ENCODE measurements at regions not wholly inside any gene's neighbourhood (a gene's known extent, or its start where the extent isn't known, plus 50 kb on each side); places are given as distances from the start of the nearest gene placed in this dataset.
"Not testable (repeated sequence)": the region's sequence is repeated elsewhere in the genome, so short reads cannot be mapped to it uniquely, and the experiment has no call there.

GRCh38 chr11:96706761-96707160 lies 316.9 kb downstream of the JRKL start:
- Histone ChIP-seq H3K4me3 (ENCODE audit: low read depth in 1 of 2, low read length in 2 of 2) (no peak overlapping the region), H3K27me3 (ENCODE audit: low read depth, low read length) (no peaks in the 10 kb centered on the region), H3K4me1 (ENCODE audit: control insufficient read depth in 1 of 2, insufficient read depth in 2 of 2, low read length in 2 of 2) (no peaks in the 10 kb centered on the region), H3K27ac (ENCODE audit: low read length) (no peak overlapping the region), H3K9me3 (ENCODE audit: control insufficient read depth in 1 of 2, low read length in 2 of 2) (no peaks in the 10 kb centered on the region), H3K36me3 (ENCODE audit: control insufficient read depth in 1 of 2, insufficient read depth in 2 of 2, low read length in 2 of 2) (no peaks in the 10 kb centered on the region)

- Histone ChIP-seq H3K36me3 (ENCODE audit: control insufficient read depth in 1 of 2, insufficient read depth in 2 of 2, low read length in 2 of 2) (no peaks in the 10 kb centered on the region), H3K9me3 (ENCODE audit: control insufficient read depth in 1 of 2, low read length in 2 of 2) (no peaks in the 10 kb centered on the region), H3K4me3 (ENCODE audit: low read depth in 1 of 2, low read length in 2 of 2) (no peak overlapping the region), H3K27ac (ENCODE audit: low read length) (no peak overlapping the region), H3K27me3 (ENCODE audit: low read depth, low read length) (no peaks in the 10 kb centered on the region), H3K4me1 (ENCODE audit: control insufficient read depth in 1 of 2, insufficient read depth in 2 of 2, low read length in 2 of 2) (no peaks in the 10 kb centered on the region)
These were observed 317.5 kb downstream of the JRKL start for GRCh38 chr11:96707273-96707672.

GRCh38 chr11:96708219-96708878 lies 318.5 kb downstream of the JRKL start:
- H3K27me3 ChIP-seq (ENCODE audit: low read depth, low read length), result no peaks in the 10 kb centered on the region
- no peaks in the 10 kb centered on the region for H3K9me3 ChIP-seq (ENCODE audit: control insufficient read depth in 1 of 2, low read length in 2 of 2)
- H3K4me3 ChIP-seq (ENCODE audit: low read depth in 1 of 2, low read length in 2 of 2), result no peak overlapping the region
- no peaks in the 10 kb centered on the region for H3K4me1 ChIP-seq (ENCODE audit: control insufficient read depth in 1 of 2, insufficient read depth in 2 of 2, low read length in 2 of 2)
- no peaks in the 10 kb centered on the region for H3K36me3 ChIP-seq (ENCODE audit: control insufficient read depth in 1 of 2, insufficient read depth in 2 of 2, low read length in 2 of 2)
- no peak overlapping the region for H3K27ac ChIP-seq (ENCODE audit: low read length)

GRCh38 chr11:96713301-96713700 lies 323.5 kb downstream of the JRKL start:
- Histone ChIP-seq H3K36me3 (ENCODE audit: control insufficient read depth in 1 of 2, insufficient read depth in 2 of 2, low read length in 2 of 2) (no peaks in the 10 kb centered on the region), H3K9me3 (ENCODE audit: control insufficient read depth in 1 of 2, low read length in 2 of 2) (no peaks in the 10 kb centered on the region), H3K4me1 (ENCODE audit: control insufficient read depth in 1 of 2, insufficient read depth in 2 of 2, low read length in 2 of 2) (no peaks in the 10 kb centered on the region), H3K27ac (ENCODE audit: low read length) (no peak overlapping the region), H3K27me3 (ENCODE audit: low read depth, low read length) (no peaks in the 10 kb centered on the region), H3K4me3 (ENCODE audit: low read depth in 1 of 2, low read length in 2 of 2) (no peak overlapping the region)

- Histone ChIP-seq H3K9me3 (ENCODE audit: control insufficient read depth in 1 of 2, low read length in 2 of 2) (no peaks in the 10 kb centered on the region), H3K4me3 (ENCODE audit: low read depth in 1 of 2, low read length in 2 of 2) (no peak overlapping the region), H3K27ac (ENCODE audit: low read length) (no peak overlapping the region), H3K36me3 (ENCODE audit: control insufficient read depth in 1 of 2, insufficient read depth in 2 of 2, low read length in 2 of 2) (no peaks in the 10 kb centered on the region), H3K27me3 (ENCODE audit: low read depth, low read length) (no peaks in the 10 kb centered on the region), H3K4me1 (ENCODE audit: control insufficient read depth in 1 of 2, insufficient read depth in 2 of 2, low read length in 2 of 2) (no peaks in the 10 kb centered on the region)
These were observed 324.9 kb downstream of the JRKL start for GRCh38 chr11:96714689-96715088.

GRCh38 chr11:96715208-96715607 lies 325.4 kb downstream of the JRKL start:
- Histone ChIP-seq H3K27me3 (ENCODE audit: low read depth, low read length) (no peaks in the 10 kb centered on the region), H3K27ac (ENCODE audit: low read length) (no peak overlapping the region), H3K4me1 (ENCODE audit: control insufficient read depth in 1 of 2, insufficient read depth in 2 of 2, low read length in 2 of 2) (no peaks in the 10 kb centered on the region), H3K36me3 (ENCODE audit: control insufficient read depth in 1 of 2, insufficient read depth in 2 of 2, low read length in 2 of 2) (no peaks in the 10 kb centered on the region), H3K4me3 (ENCODE audit: low read depth in 1 of 2, low read length in 2 of 2) (no peak overlapping the region), H3K9me3 (ENCODE audit: control insufficient read depth in 1 of 2, low read length in 2 of 2) (no peaks in the 10 kb centered on the region)

- Histone ChIP-seq H3K27ac (ENCODE audit: low read length) (no peak overlapping the region), H3K4me3 (ENCODE audit: low read depth in 1 of 2, low read length in 2 of 2) (no peak overlapping the region), H3K9me3 (ENCODE audit: control insufficient read depth in 1 of 2, low read length in 2 of 2) (no peaks in the 10 kb centered on the region), H3K4me1 (ENCODE audit: control insufficient read depth in 1 of 2, insufficient read depth in 2 of 2, low read length in 2 of 2) (no peaks in the 10 kb centered on the region), H3K36me3 (ENCODE audit: control insufficient read depth in 1 of 2, insufficient read depth in 2 of 2, low read length in 2 of 2) (no peaks in the 10 kb centered on the region), H3K27me3 (ENCODE audit: low read depth, low read length) (no peaks in the 10 kb centered on the region)
These were observed 346.8 kb downstream of the JRKL start for GRCh38 chr11:96736601-96737000.

- H3K36me3 ChIP-seq (ENCODE audit: control insufficient read depth in 1 of 2, insufficient read depth in 2 of 2, low read length in 2 of 2), result no peaks in the 10 kb centered on the region
- H3K4me3 ChIP-seq (ENCODE audit: low read depth in 1 of 2, low read length in 2 of 2), result no peak overlapping the region
- no peaks in the 10 kb centered on the region for H3K4me1 ChIP-seq (ENCODE audit: control insufficient read depth in 1 of 2, insufficient read depth in 2 of 2, low read length in 2 of 2)
- no peaks in the 10 kb centered on the region for H3K9me3 ChIP-seq (ENCODE audit: control insufficient read depth in 1 of 2, low read length in 2 of 2)
- H3K27me3 ChIP-seq (ENCODE audit: low read depth, low read length), result no peaks in the 10 kb centered on the region
- no peak overlapping the region for H3K27ac ChIP-seq (ENCODE audit: low read length)
These were observed 348.5 kb downstream of the JRKL start for GRCh38 chr11:96738311-96738710.

GRCh38 chr11:96741068-96741467 lies 351.3 kb downstream of the JRKL start:
- Histone ChIP-seq H3K27ac (ENCODE audit: low read length) (no peak overlapping the region), H3K4me1 (ENCODE audit: control insufficient read depth in 1 of 2, insufficient read depth in 2 of 2, low read length in 2 of 2) (no peaks in the 10 kb centered on the region), H3K4me3 (ENCODE audit: low read depth in 1 of 2, low read length in 2 of 2) (no peak overlapping the region), H3K27me3 (ENCODE audit: low read depth, low read length) (no peaks in the 10 kb centered on the region), H3K36me3 (ENCODE audit: control insufficient read depth in 1 of 2, insufficient read depth in 2 of 2, low read length in 2 of 2) (no peaks in the 10 kb centered on the region), H3K9me3 (ENCODE audit: control insufficient read depth in 1 of 2, low read length in 2 of 2) (no peaks in the 10 kb centered on the region)

- H3K4me3 ChIP-seq (ENCODE audit: low read depth in 1 of 2, low read length in 2 of 2), result no peak overlapping the region
- no peaks in the 10 kb centered on the region for H3K36me3 ChIP-seq (ENCODE audit: control insufficient read depth in 1 of 2, insufficient read depth in 2 of 2, low read length in 2 of 2)
These were observed 354.9 kb downstream of the JRKL start for GRCh38 chr11:96744697-96745096.

GRCh38 chr11:96748639-96749370 lies 359.0 kb downstream of the JRKL start:
- Histone ChIP-seq H3K4me3 (ENCODE audit: low read depth in 1 of 2, low read length in 2 of 2) (no peak overlapping the region), H3K36me3 (ENCODE audit: control insufficient read depth in 1 of 2, insufficient read depth in 2 of 2, low read length in 2 of 2) (no peaks in the 10 kb centered on the region), H3K27ac (ENCODE audit: low read length) (no peak overlapping the region), H3K9me3 (ENCODE audit: control insufficient read depth in 1 of 2, low read length in 2 of 2) (no peaks in the 10 kb centered on the region), H3K4me1 (ENCODE audit: control insufficient read depth in 1 of 2, insufficient read depth in 2 of 2, low read length in 2 of 2) (no peaks in the 10 kb centered on the region), H3K27me3 (ENCODE audit: low read depth, low read length) (no peaks in the 10 kb centered on the region)

More at GRCh38 chr11:96744697-96745096, 354.9 kb downstream of the JRKL start:
- Histone ChIP-seq H3K9me3 (ENCODE audit: control insufficient read depth in 1 of 2, low read length in 2 of 2) (no peaks in the 10 kb centered on the region), H3K27me3 (ENCODE audit: low read depth, low read length) (no peaks in the 10 kb centered on the region), H3K4me1 (ENCODE audit: control insufficient read depth in 1 of 2, insufficient read depth in 2 of 2, low read length in 2 of 2) (no peaks in the 10 kb centered on the region), H3K27ac (ENCODE audit: low read length) (no peak overlapping the region)

GRCh38 chr11:96751807-96752206 lies 362.0 kb downstream of the JRKL start:
- not testable (repeated sequence) for H3K9me3 ChIP-seq (ENCODE audit: control insufficient read depth in 1 of 2, low read length in 2 of 2); H3K4me3 ChIP-seq (ENCODE audit: low read depth in 1 of 2, low read length in 2 of 2); H3K36me3 ChIP-seq (ENCODE audit: control insufficient read depth in 1 of 2, insufficient read depth in 2 of 2, low read length in 2 of 2); H3K4me1 ChIP-seq (ENCODE audit: control insufficient read depth in 1 of 2, insufficient read depth in 2 of 2, low read length in 2 of 2); H3K27ac ChIP-seq (ENCODE audit: low read length); H3K27me3 ChIP-seq (ENCODE audit: low read depth, low read length)

Data from muscle layer of duodenum (tissue), 2 donors.